Upper lobe of right lung (tissue), 1 donor: ENCODE measurements at regions not wholly inside any gene's neighbourhood (a gene's known extent, or its start where the extent isn't known, plus 50 kb on each side); places are given as distances from the start of the nearest gene placed in this dataset.

ENCODE experiments used
- ATAC-seq: fragments of 200-7000 bp; cut with Tn5 transposase; one replicate; pipeline ENCODE4 v1.9.1; 2020; ENCODE audit warnings: mild to moderate bottlenecking, moderate library complexity
- DNase-seq: peaks from one replicate; pipeline ENCODE4 v3.0.0-alpha.2; 2020
- H3K27ac ChIP-seq: fragments of 200-600 bp; one replicate; pipeline ENCODE4 v1.8.0; 2022
- H3K27me3 ChIP-seq: fragments of 200-600 bp; one replicate; pipeline ENCODE4 v1.8.0; 2022; ENCODE audit warnings: mild to moderate bottlenecking
- H3K36me3 ChIP-seq: fragments of 200-600 bp; one replicate; pipeline ENCODE4 v1.8.0; 2022
- H3K4me1 ChIP-seq: fragments of 200-600 bp; one replicate; pipeline ENCODE4 v1.8.0; 2022
- H3K4me3 ChIP-seq: fragments of 200-600 bp; one replicate; pipeline ENCODE4 v1.8.0; 2022; ENCODE audit warnings: mild to moderate bottlenecking
- H3K9me3 ChIP-seq: fragments of 200-600 bp; one replicate; pipeline ENCODE4 v1.8.0; 2022
- CTCF ChIP-seq: fragments of 200-600 bp; IDR thresholded peaks from one replicate; pipeline ENCODE4 v1.8.0; 2022; ENCODE audit warnings: antibody characterized with exemption
- intact Hi-C: fragments of 100-400 bp; cut with DNase I; formaldehyde crosslinking; loops from one replicate; pipeline ENCODE4 v1.11.0; 2022
- donor health status: DM: no; HTN: yes; CAD: no; lungs with severe emphysema.

GRCh38 chr15:93170329-93170728 is 81.3 kb upstream of the RGMA start:
- no peak overlapping the region for H3K27ac ChIP-seq
- intact Hi-C loops = no loop called here
- no peaks in the 10 kb centered on the region for H3K4me1 ChIP-seq
- ATAC-seq (no peak), DNase-seq (no peak)
- no peak overlapping the region for H3K4me3 ChIP-seq
- H3K9me3 ChIP-seq = no peaks in the 10 kb centered on the region
- no peaks in the 10 kb centered on the region for H3K36me3 ChIP-seq
- peaks cover 6% of the 10 kb centered on the region for H3K27me3 ChIP-seq
- no peak for TF ChIP-seq CTCF

- no peaks in the 10 kb centered on the region for H3K36me3 ChIP-seq
- no peak for DNase-seq
- no peak for TF ChIP-seq CTCF
- H3K27me3 ChIP-seq = peaks cover 6% of the 10 kb centered on the region
- H3K27ac ChIP-seq = no peak overlapping the region
- no peak overlapping the region for H3K4me3 ChIP-seq
- intact Hi-C loops = no loop called here
- ATAC-seq = no peak
- no peaks in the 10 kb centered on the region for H3K4me1 ChIP-seq
- H3K9me3 ChIP-seq = no peaks in the 10 kb centered on the region
Observed at GRCh38 chr15:93168910-93169309, 79.9 kb upstream of the RGMA start.

- intact Hi-C loops = no loop called here
- ATAC-seq (no peak), DNase-seq (no peak)
- Histone ChIP-seq H3K27ac (no peak overlapping the region), H3K9me3 (no peaks in the 10 kb centered on the region), H3K27me3 (peaks cover 6% of the 10 kb centered on the region), H3K4me1 (no peaks in the 10 kb centered on the region), H3K36me3 (no peaks in the 10 kb centered on the region), H3K4me3 (no peak overlapping the region)
- no peak for TF ChIP-seq CTCF
Observed at GRCh38 chr15:93167291-93167690, 78.3 kb upstream of the RGMA start.

GRCh38 chr15:93166675-93167074 is 77.7 kb upstream of the RGMA start:
- no peak for DNase-seq
- intact Hi-C loops = no loop called here
- TF ChIP-seq CTCF = no peak
- Histone ChIP-seq H3K9me3 (no peaks in the 10 kb centered on the region), H3K27ac (no peak overlapping the region), H3K27me3 (peaks cover 6% of the 10 kb centered on the region), H3K4me3 (no peak overlapping the region), H3K36me3 (no peaks in the 10 kb centered on the region), H3K4me1 (no peaks in the 10 kb centered on the region)
- ATAC-seq = no peak

GRCh38 chr15:93165734-93166470 is 76.9 kb upstream of the RGMA start:
- no peaks in the 10 kb centered on the region for H3K9me3 ChIP-seq
- peaks cover 1% of the 10 kb centered on the region for H3K27me3 ChIP-seq
- no peak overlapping the region for H3K27ac ChIP-seq
- no peak for TF ChIP-seq CTCF
- DNase-seq = no peak
- no peak overlapping the region for H3K4me3 ChIP-seq
- intact Hi-C loops = no loop called here
- no peaks in the 10 kb centered on the region for H3K36me3 ChIP-seq
- ATAC-seq = no peak
- no peaks in the 10 kb centered on the region for H3K4me1 ChIP-seq

GRCh38 chr15:93164409-93164808 is 75.4 kb upstream of the RGMA start:
- Histone ChIP-seq H3K36me3 (no peaks in the 10 kb centered on the region), H3K27ac (no peak overlapping the region), H3K27me3 (no peaks in the 10 kb centered on the region), H3K4me1 (no peaks in the 10 kb centered on the region), H3K9me3 (no peaks in the 10 kb centered on the region), H3K4me3 (no peak overlapping the region)
- no peak for TF ChIP-seq CTCF
- intact Hi-C loops = no loop called here
- no peak for ATAC-seq
- DNase-seq = no peak
